ENCODE measurements at regions not wholly inside any gene's neighbourhood (a gene's known extent, or its start where the extent isn't known, plus 50 kb on each side); places are given as distances from the start of the nearest gene placed in this dataset.

DNA sequence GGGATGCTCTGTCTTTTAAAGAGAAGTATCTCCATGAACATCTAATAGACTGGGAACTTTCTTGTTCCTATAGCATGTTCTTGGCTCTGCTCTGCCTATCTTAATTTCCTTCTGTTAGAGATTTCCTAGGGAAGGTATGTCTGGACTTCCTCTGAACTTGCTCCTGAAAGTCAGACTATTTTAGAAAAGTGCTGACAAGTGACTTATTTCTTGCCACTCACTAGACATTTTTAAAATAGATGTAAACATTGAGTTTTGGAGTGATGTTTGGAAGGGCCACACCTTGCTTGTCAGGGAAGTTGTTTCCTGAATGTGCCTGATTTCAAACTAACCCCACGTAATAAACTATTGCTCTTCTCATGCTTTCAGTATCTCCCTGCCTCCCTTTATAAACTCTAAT lies 62.4 kb upstream of the ATP8A1 start:
- Histone ChIP-seq H3K4me3 (ENCODE audit: insufficient read length, low read depth) (no peak overlapping the region), H3K27me3 (ENCODE audit: insufficient read depth, insufficient read length) (no peaks in the 10 kb centered on the region), H3K4me1 (ENCODE audit: insufficient read depth, insufficient read length) (no peaks in the 10 kb centered on the region), H3K36me3 (ENCODE audit: insufficient read depth, insufficient read length, low read length) (no peaks in the 10 kb centered on the region), H3K9me3 (ENCODE audit: insufficient read depth, low read length) (no peaks in the 10 kb centered on the region), H3K9ac (ENCODE audit: insufficient read length, low read depth) (no peak overlapping the region)
- no peak for DNase-seq (ENCODE audit: low read depth, low spot score)
- TF ChIP-seq SUZ12 (IDR thresholded peaks at IDR 0.05; ENCODE audit: extremely low read depth, insufficient read depth, insufficient read length): no peak

- H3K36me3 ChIP-seq (ENCODE audit: insufficient read depth, insufficient read length, low read length): no peaks in the 10 kb centered on the region
- H3K27me3 ChIP-seq (ENCODE audit: insufficient read depth, insufficient read length): no peaks in the 10 kb centered on the region
- TF ChIP-seq ZNF274 (IDR thresholded peaks at IDR 0.05; ENCODE audit: low read depth, low read length): no peak
- TF ChIP-seq SUZ12 (IDR thresholded peaks at IDR 0.05; ENCODE audit: extremely low read depth, insufficient read depth, insufficient read length): no peak
- no peak for TF ChIP-seq YY1 (IDR thresholded peaks at IDR 0.05; ENCODE audit: insufficient read depth, insufficient read length)
- H3K4me3 ChIP-seq (ENCODE audit: insufficient read length, low read depth): no peak overlapping the region
- H3K9ac ChIP-seq (ENCODE audit: insufficient read length, low read depth): no peak overlapping the region
- H3K4me1 ChIP-seq (ENCODE audit: insufficient read depth, insufficient read length): no peaks in the 10 kb centered on the region
- no peak for DNase-seq (ENCODE audit: low read depth, low spot score)
- no peaks in the 10 kb centered on the region for H3K9me3 ChIP-seq (ENCODE audit: insufficient read depth, low read length)
Measured at GRCh38 chr4:42718336-42718735, 61.4 kb upstream of the ATP8A1 start.

GRCh38 chr4:42716996-42717395 lies 60.1 kb upstream of the ATP8A1 start:
- Histone ChIP-seq H3K9ac (ENCODE audit: insufficient read length, low read depth) (no peak overlapping the region), H3K9me3 (ENCODE audit: insufficient read depth, low read length) (no peaks in the 10 kb centered on the region), H3K4me3 (ENCODE audit: insufficient read length, low read depth) (no peak overlapping the region), H3K36me3 (ENCODE audit: insufficient read depth, insufficient read length, low read length) (no peaks in the 10 kb centered on the region), H3K27me3 (ENCODE audit: insufficient read depth, insufficient read length) (no peaks in the 10 kb centered on the region), H3K4me1 (ENCODE audit: insufficient read depth, insufficient read length) (no peaks in the 10 kb centered on the region)
- no peak for TF ChIP-seq SUZ12 (IDR thresholded peaks at IDR 0.05; ENCODE audit: extremely low read depth, insufficient read depth, insufficient read length)
- TF ChIP-seq YY1 (IDR thresholded peaks at IDR 0.05; ENCODE audit: insufficient read depth, insufficient read length): no peak
- no peak for TF ChIP-seq ZNF274 (IDR thresholded peaks at IDR 0.05; ENCODE audit: low read depth, low read length)
- no peak for DNase-seq (ENCODE audit: low read depth, low spot score)

- Histone ChIP-seq H3K9me3 (ENCODE audit: insufficient read depth, low read length) (no peaks in the 10 kb centered on the region), H3K4me1 (ENCODE audit: insufficient read depth, insufficient read length) (no peaks in the 10 kb centered on the region), H3K4me3 (ENCODE audit: insufficient read length, low read depth) (no peak overlapping the region), H3K9ac (ENCODE audit: insufficient read length, low read depth) (no peak overlapping the region), H3K36me3 (ENCODE audit: insufficient read depth, insufficient read length, low read length) (no peaks in the 10 kb centered on the region), H3K27me3 (ENCODE audit: insufficient read depth, insufficient read length) (no peaks in the 10 kb centered on the region)
- DNase-seq (ENCODE audit: low read depth, low spot score): no peak
- TF ChIP-seq YY1 (IDR thresholded peaks at IDR 0.05; ENCODE audit: insufficient read depth, insufficient read length) (no peak), ZNF274 (IDR thresholded peaks at IDR 0.05; ENCODE audit: low read depth, low read length) (no peak), SUZ12 (IDR thresholded peaks at IDR 0.05; ENCODE audit: extremely low read depth, insufficient read depth, insufficient read length) (no peak)
Measured at GRCh38 chr4:42715807-42716482, 59.0 kb upstream of the ATP8A1 start.

GRCh38 chr4:42713391-42713790 lies 56.5 kb upstream of the ATP8A1 start:
- Histone ChIP-seq H3K36me3 (ENCODE audit: insufficient read depth, insufficient read length, low read length) (no peaks in the 10 kb centered on the region), H3K4me3 (ENCODE audit: insufficient read length, low read depth) (no peak overlapping the region), H3K27me3 (ENCODE audit: insufficient read depth, insufficient read length) (no peaks in the 10 kb centered on the region), H3K9me3 (ENCODE audit: insufficient read depth, low read length) (no peaks in the 10 kb centered on the region), H3K4me1 (ENCODE audit: insufficient read depth, insufficient read length) (no peaks in the 10 kb centered on the region), H3K9ac (ENCODE audit: insufficient read length, low read depth) (no peak overlapping the region)
- TF ChIP-seq ZNF274 (IDR thresholded peaks at IDR 0.05; ENCODE audit: low read depth, low read length): no peak
- no peak for TF ChIP-seq SUZ12 (IDR thresholded peaks at IDR 0.05; ENCODE audit: extremely low read depth, insufficient read depth, insufficient read length)
- no peak for TF ChIP-seq YY1 (IDR thresholded peaks at IDR 0.05; ENCODE audit: insufficient read depth, insufficient read length)
- DNase-seq (ENCODE audit: low read depth, low spot score): no peak

GRCh38 chr4:42712854-42713253 lies 55.9 kb upstream of the ATP8A1 start:
- Histone ChIP-seq H3K9ac (ENCODE audit: insufficient read length, low read depth) (no peak overlapping the region), H3K27me3 (ENCODE audit: insufficient read depth, insufficient read length) (no peaks in the 10 kb centered on the region), H3K4me1 (ENCODE audit: insufficient read depth, insufficient read length) (no peaks in the 10 kb centered on the region), H3K4me3 (ENCODE audit: insufficient read length, low read depth) (no peak overlapping the region), H3K36me3 (ENCODE audit: insufficient read depth, insufficient read length, low read length) (no peaks in the 10 kb centered on the region), H3K9me3 (ENCODE audit: insufficient read depth, low read length) (no peaks in the 10 kb centered on the region)
- TF ChIP-seq YY1 (IDR thresholded peaks at IDR 0.05; ENCODE audit: insufficient read depth, insufficient read length): no peak
- no peak for TF ChIP-seq SUZ12 (IDR thresholded peaks at IDR 0.05; ENCODE audit: extremely low read depth, insufficient read depth, insufficient read length)
- no peak for TF ChIP-seq ZNF274 (IDR thresholded peaks at IDR 0.05; ENCODE audit: low read depth, low read length)
- DNase-seq (ENCODE audit: low read depth, low spot score): no peak

DNA sequence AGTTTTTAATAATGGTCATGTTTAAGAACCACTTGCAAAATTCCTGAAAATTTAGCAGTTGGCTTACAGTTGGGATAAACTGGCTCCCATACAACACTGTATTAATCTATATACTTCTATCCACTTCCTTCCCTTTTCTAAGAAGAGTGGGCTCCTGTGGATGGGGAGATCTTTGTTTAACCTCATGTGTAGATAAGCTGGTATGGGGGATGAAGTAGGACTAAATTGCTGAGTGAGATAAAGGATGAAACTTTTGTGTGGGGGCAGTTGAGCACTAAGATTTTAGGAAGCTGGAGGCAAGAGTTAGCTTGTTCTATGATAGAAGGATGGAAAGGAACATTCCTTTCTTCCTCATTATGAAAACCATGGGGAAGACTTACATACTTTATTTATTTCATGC lies 54.6 kb upstream of the ATP8A1 start:
- no peaks in the 10 kb centered on the region for H3K36me3 ChIP-seq (ENCODE audit: insufficient read depth, insufficient read length, low read length)

More for the DNA sequence above, 54.6 kb upstream of the ATP8A1 start:
- Histone ChIP-seq H3K9ac (ENCODE audit: insufficient read length, low read depth) (no peak overlapping the region), H3K9me3 (ENCODE audit: insufficient read depth, low read length) (no peaks in the 10 kb centered on the region), H3K4me1 (ENCODE audit: insufficient read depth, insufficient read length) (no peaks in the 10 kb centered on the region), H3K4me3 (ENCODE audit: insufficient read length, low read depth) (no peak overlapping the region), H3K27me3 (ENCODE audit: insufficient read depth, insufficient read length) (no peaks in the 10 kb centered on the region)
- no peak for DNase-seq (ENCODE audit: low read depth, low spot score)
- TF ChIP-seq SUZ12 (IDR thresholded peaks at IDR 0.05; ENCODE audit: extremely low read depth, insufficient read depth, insufficient read length) (no peak), ZNF274 (IDR thresholded peaks at IDR 0.05; ENCODE audit: low read depth, low read length) (no peak), YY1 (IDR thresholded peaks at IDR 0.05; ENCODE audit: insufficient read depth, insufficient read length) (no peak)

All from NT2/D1 (cell line).